Neutrophil (primary cell): ENCODE measurements at regions not wholly inside any gene's neighbourhood (a gene's known extent, or its start where the extent isn't known, plus 50 kb on each side); places are given as distances from the start of the nearest gene placed in this dataset.

Experiments used
- H3K27ac ChIP-seq: fragments of 200-600 bp; sonication (generic); 2 replicates; pipeline ENCODE4 v1.5.1; 2016; ENCODE audit warnings: mild to moderate bottlenecking, moderate library complexity
- H3K27me3 ChIP-seq: fragments of 200-600 bp; sonication (generic); 2 replicates; pipeline ENCODE4 v1.6.0; 2016; ENCODE audit warnings: mild to moderate bottlenecking
- H3K36me3 ChIP-seq: fragments of 200-600 bp; sonication (generic); 2 replicates; pipeline ENCODE4 v1.5.1; 2017
- H3K4me1 ChIP-seq, 2 experiments: fragments of 200-600 bp in 1 of 2; sonication (generic) in 1 of 2; 1 replicate in 1 of 2; 2 replicates in 1 of 2; pipeline versions ENCODE4 v1.5.1 to v1.6.1; 2013 to 2016; ENCODE audit warnings: low read depth in 1 of 2, low read length in 1 of 2, mild to moderate bottlenecking in 1 of 2, moderate library complexity in 1 of 2; ENCODE audit not compliant: control insufficient read depth in 1 of 2, insufficient read depth in 1 of 2
- H3K4me3 ChIP-seq, 2 experiments: fragments of 200-600 bp in 1 of 2; sonication (generic) in 1 of 2; 1 replicate in 1 of 2; 2 replicates in 1 of 2; pipeline ENCODE4 v1.5.1; 2013 to 2016; ENCODE audit warnings: low read depth in 1 of 2, low read length in 1 of 2, mild to moderate bottlenecking in 1 of 2, moderate library complexity in 1 of 2
- H3K9me3 ChIP-seq: fragments of 200-600 bp; sonication (generic); 2 replicates; pipeline ENCODE4 v1.5.1; 2016
- CTCF ChIP-seq: fragments of 200-600 bp; sonication (generic); IDR thresholded peaks from 2 replicates; pipeline ENCODE4 v1.5.1; 2016; ENCODE audit warnings: antibody characterized with exemption

GRCh38 chr17:34811561-34811960, 149.7 kb downstream of the CCT6B start:
- Histone ChIP-seq H3K27me3 (peaks cover 32% of the 10 kb centered on the region), H3K27ac (no peak overlapping the region), H3K4me1 (peaks cover 5 to 7% of the 10 kb centered on the region in 2 experiments), H3K4me3 (no peak overlapping the region), H3K9me3 (no peaks in the 10 kb centered on the region), H3K36me3 (no peaks in the 10 kb centered on the region)
- no peak for TF ChIP-seq CTCF

DNA sequence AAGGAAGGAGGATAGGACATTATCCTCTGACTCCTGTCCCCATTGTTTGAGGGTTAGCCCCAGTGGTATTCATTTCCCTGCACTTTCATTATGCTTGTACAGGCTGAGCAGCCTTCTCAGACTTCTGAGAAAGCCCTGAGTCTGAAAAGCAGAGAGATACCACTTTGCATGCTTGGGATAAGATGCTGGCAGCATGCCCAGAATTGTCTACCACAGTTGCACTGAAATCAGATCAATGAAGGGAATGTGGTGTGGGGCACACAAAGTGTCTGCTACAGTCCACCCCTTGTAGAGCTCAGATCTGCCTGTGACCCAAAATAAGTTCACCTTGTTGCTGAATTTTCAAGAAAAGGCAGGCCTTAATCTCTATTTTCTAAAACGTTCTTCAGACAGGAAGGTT, 160.6 kb downstream of the CCT6B start:
- Histone ChIP-seq H3K9me3 (no peaks in the 10 kb centered on the region), H3K4me3 (no peak overlapping the region), H3K27ac (no peak overlapping the region), H3K4me1 (no peaks in the 10 kb centered on the region), H3K27me3 (peaks cover 54% of the 10 kb centered on the region), H3K36me3 (no peaks in the 10 kb centered on the region)
- no peak for TF ChIP-seq CTCF

- Histone ChIP-seq H3K4me1 (no peaks in the 10 kb centered on the region), H3K27ac (no peak overlapping the region), H3K36me3 (no peaks in the 10 kb centered on the region), H3K9me3 (no peaks in the 10 kb centered on the region), H3K4me3 (no peak overlapping the region), H3K27me3 (peaks cover 49% of the 10 kb centered on the region)
- no peak for TF ChIP-seq CTCF
Observed at GRCh38 chr17:34799751-34800150, 161.5 kb downstream of the CCT6B start.

DNA sequence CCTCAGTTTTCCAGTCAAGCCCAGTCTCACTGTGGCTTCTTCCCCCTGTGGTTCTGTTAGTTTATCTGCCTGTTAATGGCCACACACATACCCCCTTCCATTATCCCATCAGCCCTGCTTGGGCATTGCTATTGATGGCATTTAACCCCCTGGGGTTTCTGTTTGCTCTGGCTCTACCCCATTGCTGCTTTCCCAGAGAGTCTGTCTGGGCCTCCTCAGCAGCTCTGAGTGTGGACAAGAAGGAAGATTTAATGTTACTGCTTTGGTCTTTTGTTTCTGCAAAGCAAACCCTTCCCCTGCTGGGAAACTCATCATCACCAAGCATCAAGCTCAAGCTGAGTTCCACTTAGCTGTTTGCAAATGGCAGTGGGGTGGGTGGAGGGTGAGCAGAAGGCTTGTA, 162.7 kb downstream of the CCT6B start:
- Histone ChIP-seq H3K27ac (no peak overlapping the region), H3K4me3 (no peak overlapping the region), H3K4me1 (no peaks in the 10 kb centered on the region), H3K9me3 (no peaks in the 10 kb centered on the region), H3K27me3 (peaks cover 49% of the 10 kb centered on the region), H3K36me3 (no peaks in the 10 kb centered on the region)
- TF ChIP-seq CTCF: no peak

GRCh38 chr17:34797720-34798119, 163.5 kb downstream of the CCT6B start:
- H3K9me3 ChIP-seq: no peaks in the 10 kb centered on the region
- TF ChIP-seq CTCF: no peak

GRCh38 chr17:34793231-34793908, 167.9 kb downstream of the CCT6B start:
- Histone ChIP-seq H3K36me3 (no peaks in the 10 kb centered on the region), H3K27me3 (peaks cover 40% of the 10 kb centered on the region), H3K9me3 (no peaks in the 10 kb centered on the region), H3K4me1 (no peaks in the 10 kb centered on the region), H3K4me3 (no peak overlapping the region), H3K27ac (no peak overlapping the region)
- TF ChIP-seq CTCF: no peak

More at GRCh38 chr17:34797720-34798119, 163.5 kb downstream of the CCT6B start:
- H3K4me1 ChIP-seq: no peaks in the 10 kb centered on the region
- H3K4me3 ChIP-seq: no peak overlapping the region
- H3K27ac ChIP-seq: no peak overlapping the region
- H3K36me3 ChIP-seq: no peaks in the 10 kb centered on the region
- peaks cover 48% of the 10 kb centered on the region for H3K27me3 ChIP-seq
